Osteoblast (primary cell): ENCODE measurements at regions not wholly inside any gene's neighbourhood (a gene's known extent, or its start where the extent isn't known, plus 50 kb on each side); places are given as distances from the start of the nearest gene placed in this dataset.

ENCODE experiments used
- DNase-seq: peaks from one replicate; pipeline ENCODE4 v3.0.0; 2011; ENCODE audit warnings: low spot score, mixed read lengths; ENCODE audit not compliant: insufficient read length; ENCODE audit errors: missing footprints
- H2AFZ ChIP-seq: 2 replicates; pipeline ENCODE4 v1.6.0; 2011; ENCODE audit warnings: mild to moderate bottlenecking, low read length
- H3K27ac ChIP-seq: 2 replicates; pipeline ENCODE4 v1.5.1; 2011; ENCODE audit warnings: mild to moderate bottlenecking, low read depth, low read length, moderate library complexity
- H3K27me3 ChIP-seq: 2 replicates; pipeline ENCODE4 v1.6.0; 2012; ENCODE audit warnings: mild to moderate bottlenecking, control low read depth, inconsistent platforms, low read length, moderate library complexity; ENCODE audit not compliant: insufficient read depth
- H3K36me3 ChIP-seq: 2 replicates; pipeline ENCODE4 v1.5.1; 2011; ENCODE audit warnings: mild to moderate bottlenecking, low read length, control low read depth, moderate library complexity; ENCODE audit not compliant: insufficient read depth
- H3K4me1 ChIP-seq: 2 replicates; pipeline ENCODE4 v1.5.1; 2011; ENCODE audit warnings: mild to moderate bottlenecking, low read length, control low read depth, moderate library complexity; ENCODE audit not compliant: insufficient read depth
- H3K4me2 ChIP-seq: 2 replicates; pipeline ENCODE4 v1.6.0; 2011; ENCODE audit warnings: mild to moderate bottlenecking, low read length; ENCODE audit not compliant: insufficient read depth
- H3K4me3 ChIP-seq: fragments of 200-600 bp; sonication (generic); 3 replicates; pipeline ENCODE4 v1.5.1; 2012; ENCODE audit warnings: mild to moderate bottlenecking, low read length, inconsistent platforms; ENCODE audit not compliant: insufficient read depth
- H3K79me2 ChIP-seq: 2 replicates; pipeline ENCODE4 v1.6.0; 2012; ENCODE audit warnings: mild to moderate bottlenecking, low read length, control low read depth, inconsistent platforms; ENCODE audit not compliant: insufficient read depth
- H3K9me3 ChIP-seq: 2 replicates; pipeline ENCODE4 v1.5.1; 2011; ENCODE audit warnings: low read depth, low read length, control low read depth
- H4K20me1 ChIP-seq: 2 replicates; pipeline ENCODE4 v1.6.0; 2012; ENCODE audit warnings: mild to moderate bottlenecking, low read length, control low read depth; ENCODE audit not compliant: insufficient read depth
- TF ChIP-seq, protein P1 (sequence below): IDR thresholded peaks from 2 replicates; pipeline ENCODE4 v1.5.1; 2011; ENCODE audit warnings: mild to moderate bottlenecking, low read depth, low read length, moderate library complexity; ENCODE audit errors: extremely low read depth

DNA sequence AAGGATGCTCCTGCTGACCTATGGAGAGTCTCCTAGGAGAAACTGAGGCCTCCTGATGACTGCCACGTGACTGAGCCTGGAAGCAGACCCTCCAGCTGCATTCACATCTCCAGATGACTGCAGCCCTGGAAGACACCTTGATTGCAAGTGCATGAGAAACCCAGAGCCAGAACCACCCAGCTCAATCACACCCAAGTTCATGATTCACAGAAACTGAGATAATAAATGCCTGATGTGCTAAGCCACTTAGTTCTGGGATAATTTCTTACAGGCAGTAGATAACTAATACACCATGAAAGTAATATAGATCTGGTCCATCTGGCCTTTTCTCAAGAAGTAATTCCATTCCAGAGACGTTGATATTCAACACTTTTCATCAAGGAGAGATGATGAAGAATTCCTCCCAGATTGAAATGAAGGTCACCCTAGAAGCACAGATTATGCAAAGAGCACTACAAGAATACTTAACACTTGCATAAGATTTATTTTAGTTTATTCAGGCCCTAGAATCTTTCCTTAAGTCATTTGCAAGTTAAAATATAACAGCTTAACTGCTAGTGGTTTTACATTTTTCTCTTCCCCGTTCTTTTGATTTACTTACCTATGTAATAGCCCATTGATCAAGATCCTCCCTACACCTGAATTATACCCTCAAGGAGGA lies 208.2 kb upstream of the INHBA start:
- Histone ChIP-seq H3K4me2 (peak overlapping the region; percentile 1), H2AFZ (no peak overlapping the region), H4K20me1 (no peaks in the 10 kb centered on the region), H3K36me3 (no peaks in the 10 kb centered on the region), H3K79me2 (no peaks in the 10 kb centered on the region), H3K27ac (peak overlapping the region; percentile 100), H3K9me3 (no peaks in the 10 kb centered on the region), H3K4me1 (peaks cover 51% of the 10 kb centered on the region), H3K4me3 (no peak overlapping the region), H3K27me3 (no peaks in the 10 kb centered on the region)
- DNase-seq = no peak
- TF ChIP-seq, protein P1, sequence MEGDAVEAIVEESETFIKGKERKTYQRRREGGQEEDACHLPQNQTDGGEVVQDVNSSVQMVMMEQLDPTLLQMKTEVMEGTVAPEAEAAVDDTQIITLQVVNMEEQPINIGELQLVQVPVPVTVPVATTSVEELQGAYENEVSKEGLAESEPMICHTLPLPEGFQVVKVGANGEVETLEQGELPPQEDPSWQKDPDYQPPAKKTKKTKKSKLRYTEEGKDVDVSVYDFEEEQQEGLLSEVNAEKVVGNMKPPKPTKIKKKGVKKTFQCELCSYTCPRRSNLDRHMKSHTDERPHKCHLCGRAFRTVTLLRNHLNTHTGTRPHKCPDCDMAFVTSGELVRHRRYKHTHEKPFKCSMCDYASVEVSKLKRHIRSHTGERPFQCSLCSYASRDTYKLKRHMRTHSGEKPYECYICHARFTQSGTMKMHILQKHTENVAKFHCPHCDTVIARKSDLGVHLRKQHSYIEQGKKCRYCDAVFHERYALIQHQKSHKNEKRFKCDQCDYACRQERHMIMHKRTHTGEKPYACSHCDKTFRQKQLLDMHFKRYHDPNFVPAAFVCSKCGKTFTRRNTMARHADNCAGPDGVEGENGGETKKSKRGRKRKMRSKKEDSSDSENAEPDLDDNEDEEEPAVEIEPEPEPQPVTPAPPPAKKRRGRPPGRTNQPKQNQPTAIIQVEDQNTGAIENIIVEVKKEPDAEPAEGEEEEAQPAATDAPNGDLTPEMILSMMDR = no peak

DNA sequence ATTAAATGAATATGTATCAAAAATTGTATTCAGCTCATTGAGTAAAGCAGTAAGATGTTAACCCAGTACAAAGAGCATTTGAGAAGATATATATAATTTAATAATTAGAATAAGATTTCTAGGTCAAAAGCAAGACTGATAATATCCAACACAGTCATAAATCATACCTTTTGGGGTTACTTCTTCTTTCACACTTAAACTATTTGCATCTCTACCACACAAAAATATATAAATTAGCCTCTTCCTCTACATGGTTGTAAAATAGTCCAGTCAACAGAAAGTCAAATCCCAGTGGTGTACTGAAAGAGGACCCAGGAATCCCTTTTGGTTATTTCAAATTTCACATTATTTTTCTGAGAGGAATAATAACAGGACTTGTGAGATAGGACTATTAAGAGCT lies 204.6 kb upstream of the INHBA start:
- Histone ChIP-seq H3K27ac (no peak overlapping the region), H3K4me1 (peaks cover 19% of the 10 kb centered on the region), H4K20me1 (no peaks in the 10 kb centered on the region), H3K4me3 (no peak overlapping the region), H3K4me2 (no peak overlapping the region), H3K9me3 (no peaks in the 10 kb centered on the region), H2AFZ (no peak overlapping the region), H3K79me2 (no peaks in the 10 kb centered on the region), H3K27me3 (no peaks in the 10 kb centered on the region), H3K36me3 (no peaks in the 10 kb centered on the region)
- TF ChIP-seq, protein P1 = no peak
- DNase-seq = no peak

DNA sequence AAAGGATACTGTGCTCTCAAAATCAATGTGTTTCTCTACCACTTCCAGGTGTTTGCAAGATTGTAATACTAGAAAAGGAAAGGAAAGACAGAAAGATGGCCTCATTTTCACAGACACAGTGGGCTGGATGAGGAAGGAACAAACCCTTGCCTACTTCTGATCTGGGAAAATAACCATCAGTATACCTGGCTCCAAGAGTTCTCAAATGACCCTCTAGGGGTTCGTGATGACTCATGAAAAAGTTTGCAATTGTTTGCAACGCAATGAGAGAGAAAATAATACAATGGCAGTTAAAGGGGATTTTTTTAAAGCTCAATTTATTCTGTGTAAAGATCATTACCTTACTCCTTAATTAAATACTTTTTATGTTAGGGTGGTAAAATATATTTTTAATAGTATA lies 197.6 kb upstream of the INHBA start:
- H3K4me2 ChIP-seq = no peak overlapping the region
- peak overlapping the region; percentile 64 for H2AFZ ChIP-seq
- no peak overlapping the region for H3K27ac ChIP-seq

GRCh38 chr7:41899823-41900433 lies 197.0 kb upstream of the INHBA start:
- H3K27ac ChIP-seq = no peak overlapping the region
- no peaks in the 10 kb centered on the region for H3K36me3 ChIP-seq
- no peaks in the 10 kb centered on the region for H4K20me1 ChIP-seq
- H3K4me3 ChIP-seq = no peak overlapping the region
- TF ChIP-seq, protein P1 = no peak
- H3K4me1 ChIP-seq = peaks cover 5% of the 10 kb centered on the region
- H3K27me3 ChIP-seq = no peaks in the 10 kb centered on the region
- no peaks in the 10 kb centered on the region for H3K79me2 ChIP-seq
- H3K4me2 ChIP-seq = no peak overlapping the region
- peak overlapping the region; percentile 64 for H2AFZ ChIP-seq
- DNase-seq = peak; percentile 19
- H3K9me3 ChIP-seq = no peaks in the 10 kb centered on the region

More for the DNA sequence above, 197.6 kb upstream of the INHBA start:
- peaks cover 5% of the 10 kb centered on the region for H3K4me1 ChIP-seq
- TF ChIP-seq, protein P1 = no peak
- H4K20me1 ChIP-seq = no peaks in the 10 kb centered on the region
- no peaks in the 10 kb centered on the region for H3K27me3 ChIP-seq
- H3K36me3 ChIP-seq = no peaks in the 10 kb centered on the region
- peak; percentile 9 for DNase-seq
- no peaks in the 10 kb centered on the region for H3K9me3 ChIP-seq
- H3K79me2 ChIP-seq = no peaks in the 10 kb centered on the region
- H3K4me3 ChIP-seq = no peak overlapping the region
